HG03378 (cell line): ENCODE measurements at regions not wholly inside any gene's neighbourhood (a gene's known extent, or its start where the extent isn't known, plus 50 kb on each side); places are given as distances from the start of the nearest gene placed in this dataset.
"Not testable (repeated sequence)": the region's sequence is repeated elsewhere in the genome, so short reads cannot be mapped to it uniquely, and the experiment has no call there.

ENCODE experiments used
- ATAC-seq: cut with Tn5 transposase; IDR thresholded peaks from one replicate; pipeline ENCODE4 v1.9.1; 2021; ENCODE audit warnings: mild to moderate bottlenecking, moderate library complexity; ENCODE audit not compliant: unreplicated experiment

GRCh38 chr4:135098061-135098460 lies 896.5 kb upstream of the PABPC4L start:
- no peak for ATAC-seq

- ATAC-seq: no peak
Observed at GRCh38 chr4:135073389-135073788, 871.8 kb upstream of the PABPC4L start.

- no peak for ATAC-seq
Observed at GRCh38 chr4:135072553-135072952, 871.0 kb upstream of the PABPC4L start.

- ATAC-seq: no peak
Observed at GRCh38 chr4:135065366-135065765, 863.8 kb upstream of the PABPC4L start.

GRCh38 chr4:135050086-135050717 lies 848.6 kb upstream of the PABPC4L start:
- no peak for ATAC-seq

GRCh38 chr4:135032670-135033069 lies 831.1 kb upstream of the PABPC4L start:
- ATAC-seq: no peak

- no peak for ATAC-seq
Observed at GRCh38 chr4:135015771-135016170, 814.2 kb upstream of the PABPC4L start.

- ATAC-seq: no peak
Observed at GRCh38 chr4:135007400-135007799, 805.8 kb upstream of the PABPC4L start.

- ATAC-seq: no peak
Observed at GRCh38 chr4:134999169-134999568, 797.6 kb upstream of the PABPC4L start.

GRCh38 chr4:134961963-134962362 lies 760.4 kb upstream of the PABPC4L start:
- ATAC-seq: no peak

GRCh38 chr4:134958862-134959261 lies 757.3 kb upstream of the PABPC4L start:
- ATAC-seq: no peak

GRCh38 chr4:134955059-134955458 lies 753.5 kb upstream of the PABPC4L start:
- no peak for ATAC-seq

- ATAC-seq: no peak
Observed at GRCh38 chr4:134952775-134953174, 751.2 kb upstream of the PABPC4L start.

GRCh38 chr4:134952305-134952704 lies 750.7 kb upstream of the PABPC4L start:
- no peak for ATAC-seq

GRCh38 chr4:134948110-134948642 lies 746.6 kb upstream of the PABPC4L start:
- ATAC-seq: no peak

- no peak for ATAC-seq
Observed at GRCh38 chr4:134944115-134944514, 742.5 kb upstream of the PABPC4L start.

GRCh38 chr4:134936014-134936413 lies 734.4 kb upstream of the PABPC4L start:
- ATAC-seq: no peak

- ATAC-seq: no peak
Observed at GRCh38 chr4:134935320-134935719, 733.7 kb upstream of the PABPC4L start.

GRCh38 chr4:134934036-134934808 lies 732.6 kb upstream of the PABPC4L start:
- ATAC-seq: no peak

GRCh38 chr4:134915355-134915754 lies 713.8 kb upstream of the PABPC4L start:
- ATAC-seq: no peak

GRCh38 chr4:134914250-134914649 lies 712.7 kb upstream of the PABPC4L start:
- ATAC-seq: not testable (repeated sequence)

- no peak for ATAC-seq
Observed at GRCh38 chr4:134911941-134912340, 710.4 kb upstream of the PABPC4L start.
